Stimulated activated CD8-positive, alpha-beta memory T cell treated with anti-CD3 and anti-CD28 coated beads, Interleukin-7, amount 100 ng/mL, for 1 hour (primary cell): ENCODE measurements at regions not wholly inside any gene's neighbourhood (a gene's known extent, or its start where the extent isn't known, plus 50 kb on each side); places are given as distances from the start of the nearest gene placed in this dataset.

Experiments used
- DNase-seq, 2 donors: peaks; one replicate each; pipeline ENCODE4 v3.0.0-alpha.2; 2020; ENCODE audit warnings: low read depth in 2 of 2

- DNase-seq = no peak
These were observed 173.7 kb upstream of the FGGY start for GRCh38 chr1:59123081-59123681.

DNA sequence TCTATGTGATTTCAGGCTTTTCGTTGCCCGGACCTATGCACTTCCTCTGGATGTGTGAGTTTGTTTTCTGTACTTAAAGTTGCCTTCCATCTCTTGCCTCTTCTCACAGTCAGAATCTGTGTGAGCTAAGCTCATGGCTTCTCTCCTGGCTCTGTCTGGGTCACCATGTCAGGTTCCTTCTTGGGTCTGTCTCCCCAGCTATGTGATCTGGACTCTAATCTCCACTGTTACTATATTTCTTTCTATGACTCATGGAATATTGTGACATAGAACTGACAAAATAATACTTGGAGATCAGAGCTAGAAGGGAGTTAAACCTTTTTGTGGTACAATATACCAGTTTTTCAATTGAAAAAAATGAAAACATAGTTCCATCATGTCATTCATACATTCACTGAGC, 172.7 kb upstream of the FGGY start:
- no peak for DNase-seq

GRCh38 chr1:59125154-59125553, 171.7 kb upstream of the FGGY start:
- DNase-seq = no peak

GRCh38 chr1:59125676-59126320, 171.1 kb upstream of the FGGY start:
- no peak for DNase-seq

DNA sequence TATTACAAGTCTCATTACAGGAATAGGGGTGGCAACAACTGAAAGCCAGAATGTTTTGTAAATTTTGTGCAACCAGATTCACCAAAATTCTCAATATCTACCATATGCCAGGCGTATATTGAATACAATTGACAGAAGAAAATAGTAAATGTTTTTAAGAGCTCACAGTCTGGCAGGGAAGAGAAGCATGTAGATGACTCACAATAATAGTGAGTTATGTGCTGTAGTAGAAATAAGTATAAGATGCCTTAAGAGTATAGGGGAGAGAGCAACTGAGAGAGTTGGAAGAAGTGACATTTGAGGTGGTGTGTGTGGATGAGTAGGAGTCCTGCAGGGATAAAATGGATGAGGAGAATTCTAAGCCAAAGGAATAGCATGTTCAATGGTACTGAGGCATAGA, 170.5 kb upstream of the FGGY start:
- DNase-seq = no peak

- no peak for DNase-seq
These were observed 168.6 kb upstream of the FGGY start for GRCh38 chr1:59128239-59128736.

- no peak for DNase-seq
These were observed 168.1 kb upstream of the FGGY start for GRCh38 chr1:59128784-59129227.

DNA sequence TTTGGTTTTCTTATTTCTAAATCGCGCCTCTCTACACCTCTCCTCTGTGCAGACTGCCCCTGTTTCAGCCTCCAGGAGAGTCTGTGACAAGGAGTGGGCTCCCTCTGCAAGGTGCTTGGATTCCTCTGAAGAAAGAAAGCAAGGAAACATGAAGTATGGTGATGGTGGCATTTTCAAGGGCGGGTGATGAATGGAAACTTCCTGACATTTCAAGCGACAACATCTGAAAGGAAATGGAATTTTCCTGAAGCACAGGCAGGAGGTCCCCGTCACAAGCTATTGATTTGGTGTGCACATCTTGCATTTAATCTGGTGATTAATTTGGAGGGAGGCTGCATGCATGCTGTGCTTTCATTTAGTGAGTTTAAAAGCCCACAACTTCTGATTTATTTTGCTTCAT, 164.6 kb upstream of the FGGY start:
- no peak for DNase-seq

DNA sequence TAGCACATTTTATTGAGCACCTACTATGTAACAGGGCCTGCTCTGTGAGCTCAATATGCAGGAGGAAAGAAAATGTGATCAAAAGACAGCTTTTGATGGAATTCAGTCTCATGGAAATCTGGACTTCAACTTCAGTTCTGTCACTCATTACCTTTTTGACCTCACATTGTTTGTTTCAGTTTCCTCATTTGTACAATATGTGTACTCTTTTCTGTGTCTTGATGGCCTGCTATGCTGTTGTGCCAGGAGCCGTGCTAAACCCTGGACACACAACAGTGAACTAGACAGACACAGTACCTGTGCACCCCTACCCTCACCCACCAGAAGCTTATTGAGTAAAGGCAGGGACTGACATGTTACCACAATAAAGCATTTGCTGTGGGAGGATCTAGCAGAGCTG, 162.9 kb upstream of the FGGY start:
- no peak for DNase-seq

GRCh38 chr1:59135761-59136255, 161.1 kb upstream of the FGGY start:
- DNase-seq = no peak

- DNase-seq = no peak
These were observed 160.2 kb upstream of the FGGY start for GRCh38 chr1:59136541-59137275.

GRCh38 chr1:59137276-59137615, 159.6 kb upstream of the FGGY start:
- no peak for DNase-seq

DNA sequence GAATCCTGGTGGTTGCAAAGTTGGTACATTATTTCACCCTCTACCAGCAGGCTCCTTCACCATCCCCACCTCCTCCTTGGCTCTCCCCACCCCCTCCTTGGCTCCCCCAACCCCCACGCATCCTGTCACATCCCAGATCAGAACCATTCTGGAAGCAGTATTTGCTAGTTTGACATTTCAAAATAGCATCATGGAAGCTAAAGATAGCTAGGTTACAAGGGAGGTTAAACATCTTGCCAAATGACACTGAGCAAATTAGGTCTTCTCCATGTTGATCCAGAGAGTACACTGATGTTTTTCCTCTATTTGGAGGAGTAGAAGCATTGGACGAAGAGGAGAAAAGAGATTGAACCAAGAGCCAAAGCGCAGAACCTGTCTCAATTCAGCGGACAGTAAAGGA, 158.9 kb upstream of the FGGY start:
- DNase-seq = no peak

DNA sequence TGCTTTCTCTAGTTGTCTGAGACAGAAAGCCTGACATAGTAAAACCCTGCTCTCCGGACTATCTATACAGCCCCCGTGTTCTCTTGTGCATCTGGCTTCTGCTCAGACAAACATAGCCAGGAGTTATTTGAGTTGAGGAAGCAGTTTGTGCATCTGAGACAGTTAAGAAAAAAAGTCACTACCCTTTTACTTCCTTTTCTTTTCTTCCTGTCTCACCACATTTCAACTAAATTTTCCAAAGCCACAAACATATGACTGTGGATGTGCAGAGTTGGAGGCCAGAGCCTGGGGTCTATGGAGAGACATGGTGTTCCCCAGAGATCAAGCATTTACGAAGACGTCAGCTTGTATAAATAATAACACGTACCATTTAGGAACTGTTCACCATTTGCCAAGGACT, 158.5 kb upstream of the FGGY start:
- no peak for DNase-seq

DNA sequence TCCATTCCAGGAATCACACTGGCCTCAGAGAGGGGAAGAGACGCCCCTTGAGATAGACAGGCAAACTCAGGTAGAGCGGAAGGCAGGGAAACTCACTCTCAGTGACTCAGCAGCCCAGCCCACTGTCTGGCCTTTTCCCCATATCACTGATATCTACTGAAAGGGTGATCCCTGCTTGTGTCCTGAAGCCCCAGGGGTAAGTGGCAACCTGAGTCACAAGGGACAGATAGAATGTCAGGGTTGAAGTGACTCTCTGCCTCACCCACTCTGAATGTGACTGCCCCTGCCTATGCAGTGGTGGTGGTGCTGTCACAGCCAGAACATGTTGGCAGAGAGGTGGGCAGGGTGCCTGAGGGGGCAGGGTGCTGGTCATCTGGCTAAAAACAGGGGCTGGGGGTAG, 157.5 kb upstream of the FGGY start:
- no peak for DNase-seq

- no peak for DNase-seq
These were observed 155.5 kb upstream of the FGGY start for GRCh38 chr1:59141267-59141863.

- DNase-seq = no peak
These were observed 154.4 kb upstream of the FGGY start for GRCh38 chr1:59142311-59143132.

DNA sequence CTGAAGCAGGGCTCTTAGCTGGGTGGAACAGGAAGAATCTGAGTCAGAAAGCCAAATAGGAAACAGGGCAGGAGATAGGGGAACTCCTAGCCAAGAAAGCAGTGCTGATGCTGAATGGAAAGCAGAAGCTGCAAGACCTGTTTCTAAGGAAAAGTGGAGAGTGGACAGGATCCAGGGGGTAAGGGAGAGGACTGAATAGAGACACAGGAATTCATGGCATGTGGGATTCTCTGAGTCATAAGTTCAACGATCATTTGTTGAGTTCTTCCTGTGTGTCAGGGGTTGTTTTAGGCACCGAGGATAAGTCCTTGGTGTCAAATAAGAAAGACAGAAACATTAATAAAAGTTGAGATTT, 153.8 kb upstream of the FGGY start:
- DNase-seq = no peak

GRCh38 chr1:59143811-59144210, 153.1 kb upstream of the FGGY start:
- no peak for DNase-seq

DNA sequence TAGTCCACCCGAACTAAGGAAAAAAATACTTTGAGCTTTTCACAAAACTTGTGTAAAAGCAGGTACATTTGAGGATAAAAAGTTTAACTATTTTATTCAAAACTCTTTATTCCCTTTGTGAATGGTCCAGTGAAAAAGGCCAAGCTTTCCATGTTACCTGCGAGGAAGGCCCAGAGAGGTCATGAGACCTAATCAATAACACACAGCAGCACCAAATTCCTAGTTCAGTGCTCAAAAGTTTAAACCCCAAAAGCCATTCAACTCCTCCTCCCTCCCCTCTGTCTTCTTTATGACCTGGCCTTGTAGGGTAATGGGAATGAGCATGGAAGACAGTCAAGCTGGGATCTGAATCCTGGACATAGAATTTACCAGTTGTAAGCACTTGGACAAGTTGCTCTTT, 151.9 kb upstream of the FGGY start:
- DNase-seq = no peak

DNA sequence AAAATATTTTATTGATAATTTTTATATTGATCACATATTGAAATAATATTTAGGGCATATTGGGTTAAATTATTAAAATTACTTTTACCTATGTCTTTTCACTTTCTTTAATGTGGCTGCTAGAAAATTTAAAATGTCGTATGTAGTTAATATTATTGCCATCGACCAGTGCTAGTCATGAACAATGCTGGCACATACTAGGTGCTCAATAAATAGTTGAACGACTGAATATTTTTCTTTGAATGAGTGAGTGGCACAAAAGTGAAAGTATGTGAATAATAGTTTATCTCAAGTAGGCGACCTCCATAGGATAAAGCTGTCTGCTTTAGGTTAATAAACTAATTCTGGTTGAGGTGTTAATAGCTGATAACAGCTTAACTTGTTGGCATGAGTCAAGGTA, 150.8 kb upstream of the FGGY start:
- DNase-seq = no peak
